GM19372 (cell line): ENCODE measurements at regions not wholly inside any gene's neighbourhood (a gene's known extent, or its start where the extent isn't known, plus 50 kb on each side); places are given as distances from the start of the nearest gene placed in this dataset.

Experiments used
- ATAC-seq: cut with Tn5 transposase; IDR thresholded peaks from one replicate; pipeline ENCODE4 v1.9.1; 2021; ENCODE audit warnings: mild to moderate bottlenecking, low read depth, moderate library complexity; ENCODE audit not compliant: unreplicated experiment

- no peak for ATAC-seq
Observed at GRCh38 chr10:83954193-83954799, 185.0 kb upstream of the GHITM start.

GRCh38 chr10:83955406-83955805 is 183.9 kb upstream of the GHITM start:
- ATAC-seq: no peak

GRCh38 chr10:83957168-83957947 is 182.0 kb upstream of the GHITM start:
- ATAC-seq: no peak

GRCh38 chr10:83959328-83959727 is 180.0 kb upstream of the GHITM start:
- ATAC-seq: no peak

- ATAC-seq: no peak
Observed at GRCh38 chr10:83960125-83960524, 179.2 kb upstream of the GHITM start.

- no peak for ATAC-seq
Observed at GRCh38 chr10:83961620-83962019, 177.7 kb upstream of the GHITM start.

- no peak for ATAC-seq
Observed at GRCh38 chr10:83963446-83963845, 175.9 kb upstream of the GHITM start.

- no peak for ATAC-seq
Observed at GRCh38 chr10:83965473-83965872, 173.8 kb upstream of the GHITM start.

GRCh38 chr10:83968052-83968451 is 171.3 kb upstream of the GHITM start:
- no peak for ATAC-seq

- no peak for ATAC-seq
Observed at GRCh38 chr10:83978681-83979383, 160.5 kb upstream of the GHITM start.

GRCh38 chr10:83982812-83983211 is 156.5 kb upstream of the GHITM start:
- ATAC-seq: no peak

GRCh38 chr10:83983578-83984255 is 155.6 kb upstream of the GHITM start:
- no peak for ATAC-seq

GRCh38 chr10:83984256-83984640 is 155.1 kb upstream of the GHITM start:
- no peak for ATAC-seq

GRCh38 chr10:83986800-83987199 is 152.5 kb upstream of the GHITM start:
- ATAC-seq: no peak

GRCh38 chr10:83987216-83987615 is 152.1 kb upstream of the GHITM start:
- no peak for ATAC-seq

- ATAC-seq: no peak
Observed at GRCh38 chr10:83988435-83988834, 150.9 kb upstream of the GHITM start.

GRCh38 chr10:83990126-83990525 is 149.2 kb upstream of the GHITM start:
- ATAC-seq: peak; percentile 87

- ATAC-seq: peak; percentile 49
Observed at GRCh38 chr10:83991986-83992753, 147.1 kb upstream of the GHITM start.

- no peak for ATAC-seq
Observed at GRCh38 chr10:83994325-83994724, 145.0 kb upstream of the GHITM start.

GRCh38 chr10:83995738-83996331 is 143.5 kb upstream of the GHITM start:
- no peak for ATAC-seq
